K562 (cell line): ENCODE measurements at regions not wholly inside any gene's neighbourhood (a gene's known extent, or its start where the extent isn't known, plus 50 kb on each side); places are given as distances from the start of the nearest gene placed in this dataset.
A peak's percentile ranks its signal among the peaks of the same experiment; 100 is the strongest.

Source experiments
- CGGBP1 ChIP-seq: fragments of 250-450 bp; sonication (Bioruptor Pico); IDR thresholded peaks from 2 replicates; pipeline ENCODE4 v1.9.0; 2021; ENCODE audit warnings: mild to moderate bottlenecking
- JUND ChIP-seq, 2 experiments: IDR thresholded peaks; 2 replicates in 1 of 2; 3 replicates in 1 of 2; pipeline ENCODE4 v1.6.1; 2011; ENCODE audit warnings: borderline replicate concordance in 2 of 2, low read depth in 2 of 2, low read length in 2 of 2, improper control_type of control experiment in 1 of 2, missing biosample characterization in 1 of 2, missing genetic modification characterization in 1 of 2, missing genetic modification reagents in 1 of 2
- KAT2B ChIP-seq: IDR thresholded peaks from one replicate; pipeline ENCODE4 v1.6.1; 2012; ENCODE audit warnings: low read depth, mild to moderate bottlenecking, control low read depth, inconsistent platforms, low read length, moderate library complexity
- KDM5B ChIP-seq: fragments of 200-600 bp; sonication (generic); IDR thresholded peaks from 2 replicates; pipeline ENCODE4 v1.6.1; 2012; ENCODE audit warnings: low read depth, mild to moderate bottlenecking, moderate library complexity, low read length, control low read depth, inconsistent platforms; ENCODE audit not compliant: insufficient replicate concordance
- MLX ChIP-seq, 2 experiments: fragments of 450-650 bp in 1 of 2; sonication (generic) in 1 of 2; formaldehyde crosslinking; conservative IDR thresholded peaks; 2 replicates each; pipeline versions ENCODE4 v1.4.0 to v1.8.1; 2020 to 2022; ENCODE audit warnings: mild to moderate bottlenecking in 1 of 2, missing genetic modification reagents in 1 of 2
- MTA3 ChIP-seq: fragments of 450-650 bp; formaldehyde crosslinking; IDR thresholded peaks from 2 replicates; pipeline ENCODE4 v1.6.1; 2017; ENCODE audit warnings: mild to moderate bottlenecking, borderline replicate concordance
- NCOA1 ChIP-seq: fragments of 450-650 bp; IDR thresholded peaks from 2 replicates; pipeline ENCODE4 v1.6.1; 2016; ENCODE audit warnings: low read depth
- PATZ1 ChIP-seq: fragments of 250-450 bp; sonication (Bioruptor Pico); IDR thresholded peaks from 2 replicates; pipeline ENCODE4 v1.5.0; 2020; ENCODE audit warnings: mild to moderate bottlenecking, borderline replicate concordance
- PRPF4 ChIP-seq: fragments of 200-400 bp; formaldehyde crosslinking; IDR thresholded peaks from one replicate; pipeline ENCODE4 v1.6.1; 2017; ENCODE audit warnings: low read length, low read depth, mild to moderate bottlenecking; ENCODE audit not compliant: insufficient read depth, poor library complexity, severe bottlenecking
- PYGO2 ChIP-seq: fragments of 450-650 bp; IDR thresholded peaks from 2 replicates; pipeline ENCODE4 v1.6.1; 2016; ENCODE audit warnings: mild to moderate bottlenecking, missing genetic modification characterization, moderate library complexity, missing compliant biosample characterization
- RBM39 ChIP-seq: fragments of 200-400 bp; formaldehyde crosslinking; optimal IDR thresholded peaks from 2 replicates; pipeline ENCODE3; 2018; ENCODE audit warnings: low read depth, low read length
- SNRNP70 ChIP-seq: fragments of 200-400 bp; formaldehyde crosslinking; optimal IDR thresholded peaks from 2 replicates; pipeline ENCODE3; 2017; ENCODE audit warnings: low read depth, low read length
- SP2 ChIP-seq: IDR thresholded peaks from 2 replicates; pipeline ENCODE4 v1.6.1; 2011; ENCODE audit warnings: mild to moderate bottlenecking, low read depth, low read length, moderate library complexity; ENCODE audit not compliant: poor library complexity, severe bottlenecking; ENCODE audit errors: extremely low read depth
- TBL1XR1 ChIP-seq, 2 experiments: IDR thresholded peaks; 2 replicates each; pipeline ENCODE4 v1.6.1; 2012; ENCODE audit warnings: improper control_type of control experiment in 2 of 2, low read length in 2 of 2, mild to moderate bottlenecking in 1 of 2
- WHSC1 ChIP-seq: IDR thresholded peaks from one replicate; pipeline ENCODE4 v1.6.1; 2012; ENCODE audit warnings: low read length, control low read depth, inconsistent platforms
- ZBED1 ChIP-seq: IDR thresholded peaks from 2 replicates; pipeline ENCODE4 v1.6.1; 2014
- ZFP30 ChIP-seq: fragments of 250-450 bp; sonication (Bioruptor Pico); IDR thresholded peaks from 2 replicates; pipeline ENCODE4 v1.8.0; 2022; ENCODE audit warnings: moderate library complexity, mild to moderate bottlenecking, inconsistent platforms, borderline replicate concordance
- ZNF395 ChIP-seq: fragments of 200-800 bp; sonication (Bioruptor generic); IDR thresholded peaks from 2 replicates; pipeline ENCODE4 v1.6.1; 2017; ENCODE audit warnings: missing genetic modification characterization, missing compliant biosample characterization
- ZNF511 ChIP-seq: sonication (generic); formaldehyde crosslinking; IDR thresholded peaks from 2 replicates; pipeline ENCODE4 v1.8.0; 2022; ENCODE audit warnings: mild to moderate bottlenecking, missing genetic modification reagents
- ZNF696 ChIP-seq: fragments of 250-450 bp; sonication (Bioruptor Pico); conservative IDR thresholded peaks from 2 replicates; pipeline ENCODE4 v1.4.0; 2020; ENCODE audit warnings: mild to moderate bottlenecking, moderate library complexity
- ZNF764 ChIP-seq: fragments of 250-450 bp; sonication (Bioruptor Pico); IDR thresholded peaks from 2 replicates; pipeline ENCODE4 v1.4.0; 2020; ENCODE audit warnings: low read depth, mild to moderate bottlenecking, moderate library complexity

- TF ChIP-seq SP2: no peak
- TF ChIP-seq MTA3: no peak
- no peak for TF ChIP-seq ZFP30 (CRISPR knock-in tag)
- no peak for TF ChIP-seq ZNF764 (CRISPR knock-in tag)
- TF ChIP-seq PATZ1 (CRISPR knock-in tag): no peak
- no peak for TF ChIP-seq WHSC1
- no peak for TF ChIP-seq ZNF696 (CRISPR knock-in tag)
- TF ChIP-seq SNRNP70: no peak
- TF ChIP-seq ZNF395 (CRISPR knock-in tag): 0 out of 2 replicates have a peak, but pooled peaks have one; percentile 6
- no peak for TF ChIP-seq KAT2B
- TF ChIP-seq CGGBP1: no peak
- no peak for TF ChIP-seq RBM39
- TF ChIP-seq ZNF511 (CRISPR knock-in tag): no peak
- peak; percentile 45 for TF ChIP-seq JUND (IDR thresholded peaks at IDR 0.05; ENCODE audit: borderline replicate concordance, low read depth, low read length)
- peak; percentile 60; the same call in 1 of the 3 replicates for TF ChIP-seq JUND (tag; IDR thresholded peaks at IDR 0.05; ENCODE audit: borderline replicate concordance, low read depth, low read length)
- TF ChIP-seq TBL1XR1 (IDR thresholded peaks at IDR 0.05; ENCODE audit: low read length in 2 of 2): peak; percentile 61 to 84; a peak in 2 of 4 replicates
- TF ChIP-seq NCOA1: no peak; the same call in 1 of the 2 replicates
- peak; percentile 8; the same call in 1 of the 2 replicates for TF ChIP-seq ZBED1
- no peak for TF ChIP-seq PYGO2
- TF ChIP-seq MLX (CRISPR knock-in tag; conservative IDR thresholded peaks at IDR 0.05): no peak
- TF ChIP-seq KDM5B: no peak
- TF ChIP-seq PRPF4: no peak
These were observed 432.1 kb downstream of the LPIN1 start (continued) for GRCh38 chr2:12178289-12179080.
